ENCODE measurements at regions not wholly inside any gene's neighbourhood (a gene's known extent, or its start where the extent isn't known, plus 50 kb on each side); places are given as distances from the start of the nearest gene placed in this dataset.
"Not testable (repeated sequence)": the region's sequence is repeated elsewhere in the genome, so short reads cannot be mapped to it uniquely, and the experiment has no call there.

DNA sequence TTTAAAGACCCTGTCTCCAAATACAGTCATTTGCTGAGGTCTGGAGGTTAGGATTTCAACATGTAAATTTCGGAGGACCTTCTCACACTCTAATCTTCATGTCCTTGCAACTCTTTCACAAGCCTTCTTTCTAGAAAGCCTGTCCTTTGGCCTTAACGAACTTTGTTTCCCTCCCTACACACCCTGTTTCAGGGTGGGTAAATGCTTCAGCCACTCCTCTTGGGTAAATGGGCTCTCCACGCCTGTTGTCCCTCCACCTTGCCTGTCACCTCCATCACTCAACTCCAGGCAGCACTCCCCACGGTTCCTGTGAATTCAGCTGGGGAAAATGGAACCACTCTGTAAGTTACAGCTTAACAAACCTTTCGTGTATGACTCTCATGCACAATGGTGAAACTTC lies 84.0 kb upstream of the COG2 start:
- Histone ChIP-seq H3K4me1 (no peaks in the 10 kb centered on the region), H3K9me3 (no peaks in the 10 kb centered on the region), H3K4me3 (no peak overlapping the region), H3K27ac (no peak overlapping the region), H3K36me3 (no peaks in the 10 kb centered on the region), H3K27me3 (no peaks in the 10 kb centered on the region)
- no peak for DNase-seq
- intact Hi-C loops (cut with DNase I; ENCODE audit: low total_unique reads) = loop anchor here (5.0 kb wide), 1 partner anchor 736 kb away; no protein-coding TSS in a partner anchor
- TF ChIP-seq, protein P1, sequence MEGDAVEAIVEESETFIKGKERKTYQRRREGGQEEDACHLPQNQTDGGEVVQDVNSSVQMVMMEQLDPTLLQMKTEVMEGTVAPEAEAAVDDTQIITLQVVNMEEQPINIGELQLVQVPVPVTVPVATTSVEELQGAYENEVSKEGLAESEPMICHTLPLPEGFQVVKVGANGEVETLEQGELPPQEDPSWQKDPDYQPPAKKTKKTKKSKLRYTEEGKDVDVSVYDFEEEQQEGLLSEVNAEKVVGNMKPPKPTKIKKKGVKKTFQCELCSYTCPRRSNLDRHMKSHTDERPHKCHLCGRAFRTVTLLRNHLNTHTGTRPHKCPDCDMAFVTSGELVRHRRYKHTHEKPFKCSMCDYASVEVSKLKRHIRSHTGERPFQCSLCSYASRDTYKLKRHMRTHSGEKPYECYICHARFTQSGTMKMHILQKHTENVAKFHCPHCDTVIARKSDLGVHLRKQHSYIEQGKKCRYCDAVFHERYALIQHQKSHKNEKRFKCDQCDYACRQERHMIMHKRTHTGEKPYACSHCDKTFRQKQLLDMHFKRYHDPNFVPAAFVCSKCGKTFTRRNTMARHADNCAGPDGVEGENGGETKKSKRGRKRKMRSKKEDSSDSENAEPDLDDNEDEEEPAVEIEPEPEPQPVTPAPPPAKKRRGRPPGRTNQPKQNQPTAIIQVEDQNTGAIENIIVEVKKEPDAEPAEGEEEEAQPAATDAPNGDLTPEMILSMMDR (IDR thresholded peaks at IDR 0.05) = no peak
- TF ChIP-seq POLR2A (IDR thresholded peaks at IDR 0.05) = no peak

DNA sequence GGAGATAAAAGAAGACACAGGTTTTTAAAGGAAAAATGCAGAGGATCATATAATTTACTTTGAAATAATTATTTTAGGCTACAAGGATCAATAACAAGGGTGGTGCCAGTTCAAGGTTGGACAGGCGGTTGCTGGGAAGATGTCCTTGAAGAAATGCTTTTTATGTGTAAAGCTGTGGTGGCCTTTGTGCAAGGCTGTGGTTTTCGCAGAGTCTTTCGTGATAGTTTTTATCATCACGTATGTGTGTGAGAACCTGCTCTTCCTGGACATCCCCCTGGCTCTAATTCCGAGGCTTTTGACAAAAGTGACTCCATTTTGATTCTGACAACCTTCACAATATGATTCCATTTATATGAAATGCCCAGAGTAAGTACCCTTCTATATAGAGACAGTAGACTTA lies 85.8 kb upstream of the COG2 start:
- no peaks in the 10 kb centered on the region for H3K4me1 ChIP-seq
- no peak for DNase-seq
- intact Hi-C loops (cut with DNase I; ENCODE audit: low total_unique reads) = loop anchor here (5.0 kb wide), 1 partner anchor 734 kb away; no protein-coding TSS in a partner anchor
- H3K27me3 ChIP-seq = no peaks in the 10 kb centered on the region
- no peak overlapping the region for H3K27ac ChIP-seq
- TF ChIP-seq POLR2A (IDR thresholded peaks at IDR 0.05) = no peak
- TF ChIP-seq, protein P1 (IDR thresholded peaks at IDR 0.05) = no peak
- no peaks in the 10 kb centered on the region for H3K36me3 ChIP-seq
- H3K4me3 ChIP-seq = no peak overlapping the region
- H3K9me3 ChIP-seq = no peaks in the 10 kb centered on the region

DNA sequence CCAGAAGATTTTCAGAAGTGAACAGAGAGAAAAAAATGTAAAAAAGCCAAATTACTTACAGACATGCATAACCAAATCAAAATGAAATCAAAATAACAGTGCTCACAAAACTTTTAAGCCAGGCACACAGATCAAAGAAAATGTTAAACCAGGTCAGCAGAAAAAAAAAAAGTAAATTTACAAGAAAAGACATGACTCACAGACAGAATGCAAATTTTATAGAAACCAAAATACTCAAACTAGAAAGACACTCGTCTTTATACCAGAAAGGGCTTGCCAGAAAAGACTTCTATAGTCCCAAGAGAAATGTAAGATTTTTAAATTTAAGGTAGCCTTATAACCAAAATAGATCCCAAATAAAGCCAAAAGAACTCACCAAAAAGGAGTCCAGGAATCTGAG lies 86.5 kb upstream of the COG2 start:
- intact Hi-C loops (cut with DNase I; ENCODE audit: low total_unique reads) = loop anchor here (5.0 kb wide), 1 partner anchor 734 kb away; no protein-coding TSS in a partner anchor
- Histone ChIP-seq H3K27me3 (no peaks in the 10 kb centered on the region), H3K9me3 (no peaks in the 10 kb centered on the region), H3K27ac (no peak overlapping the region), H3K4me1 (no peaks in the 10 kb centered on the region), H3K4me3 (no peak overlapping the region), H3K36me3 (no peaks in the 10 kb centered on the region)
- DNase-seq = no peak
- TF ChIP-seq, protein P1 (IDR thresholded peaks at IDR 0.05) = no peak
- TF ChIP-seq POLR2A (IDR thresholded peaks at IDR 0.05) = no peak

DNA sequence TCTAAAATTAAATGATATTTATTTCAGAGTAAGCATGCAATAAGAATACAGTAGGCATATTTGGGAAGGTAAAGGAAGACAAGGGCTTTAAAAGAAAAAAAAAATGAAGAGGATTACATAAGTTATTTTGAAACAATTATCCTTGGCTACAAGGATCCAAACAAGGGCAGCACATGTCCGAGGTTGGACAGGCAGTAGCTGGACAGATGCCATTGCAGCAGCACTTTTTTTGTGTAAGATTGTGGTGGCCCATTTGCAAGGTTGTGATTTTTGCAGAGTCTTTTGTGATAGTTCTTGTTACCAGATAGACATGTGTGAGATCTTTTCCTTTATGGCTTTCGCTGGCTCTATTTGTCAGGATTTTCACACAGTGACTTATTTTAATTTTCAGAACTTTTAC lies 89.4 kb upstream of the COG2 start:
- DNase-seq = no peak
- no peak overlapping the region for H3K4me3 ChIP-seq
- no peaks in the 10 kb centered on the region for H3K27me3 ChIP-seq
- no peaks in the 10 kb centered on the region for H3K4me1 ChIP-seq
- H3K9me3 ChIP-seq = no peaks in the 10 kb centered on the region
- H3K36me3 ChIP-seq = no peaks in the 10 kb centered on the region
- no peak overlapping the region for H3K27ac ChIP-seq
- intact Hi-C loops (cut with DNase I; ENCODE audit: low total_unique reads) = no loop called here
- TF ChIP-seq, protein P1 (IDR thresholded peaks at IDR 0.05) = no peak
- TF ChIP-seq POLR2A (IDR thresholded peaks at IDR 0.05) = no peak

DNA sequence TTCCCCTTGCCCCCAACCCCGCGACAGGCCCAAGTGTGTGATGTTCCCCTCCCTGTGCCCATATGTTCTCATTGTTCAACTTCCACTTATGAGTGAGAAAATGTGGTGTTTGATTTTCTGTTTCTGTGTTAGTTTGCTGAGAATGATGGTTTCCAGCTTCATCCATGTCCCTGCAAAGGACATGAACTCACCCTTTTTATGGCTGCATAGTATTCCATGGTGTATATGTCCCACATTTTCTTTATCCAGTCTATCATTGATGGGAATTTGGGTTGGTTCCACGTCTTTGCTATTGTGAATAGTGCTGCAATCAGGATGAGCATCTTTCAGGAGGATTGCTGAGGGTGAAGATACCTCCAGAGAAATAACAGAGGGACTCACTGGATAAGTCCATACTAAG lies 91.3 kb upstream of the COG2 start:
- intact Hi-C loops (cut with DNase I; ENCODE audit: low total_unique reads); H3K36me3 ChIP-seq; DNase-seq: not testable (repeated sequence)

DNA sequence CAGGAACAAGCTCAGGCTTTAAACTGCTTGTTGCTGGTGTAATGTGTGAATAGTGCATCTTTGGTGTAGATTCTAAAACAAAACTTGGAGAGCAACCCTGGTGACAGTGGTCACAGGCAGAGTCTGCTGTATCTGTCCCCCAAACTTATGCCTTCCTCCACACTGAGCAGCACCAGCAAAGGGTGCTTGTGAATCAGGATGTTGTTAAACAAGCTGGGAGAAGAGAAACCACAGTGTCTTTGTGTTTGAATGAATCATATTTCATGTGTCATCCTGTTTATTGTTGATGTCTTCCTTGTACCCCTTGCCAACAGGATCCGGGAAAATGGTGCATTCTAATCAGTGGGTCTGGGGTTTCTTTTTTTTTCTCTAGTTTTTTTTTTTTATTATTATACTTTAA lies 91.9 kb upstream of the COG2 start:
- Histone ChIP-seq H3K27ac (no peak overlapping the region), H3K4me1 (no peaks in the 10 kb centered on the region), H3K36me3 (no peaks in the 10 kb centered on the region), H3K4me3 (no peak overlapping the region), H3K27me3 (no peaks in the 10 kb centered on the region), H3K9me3 (no peaks in the 10 kb centered on the region)
- no peak for DNase-seq
- intact Hi-C loops (cut with DNase I; ENCODE audit: low total_unique reads) = no loop called here
- TF ChIP-seq POLR2A (IDR thresholded peaks at IDR 0.05) = no peak
- TF ChIP-seq, protein P1 (IDR thresholded peaks at IDR 0.05) = no peak

More for the DNA sequence above, 91.3 kb upstream of the COG2 start:
- H3K4me1 ChIP-seq, H3K27ac ChIP-seq, H3K27me3 ChIP-seq, H3K9me3 ChIP-seq, H3K4me3 ChIP-seq: not testable (repeated sequence)
